HepG2 (cell line): ENCODE measurements at regions not wholly inside any gene's neighbourhood (a gene's known extent, or its start where the extent isn't known, plus 50 kb on each side); places are given as distances from the start of the nearest gene placed in this dataset.

ENCODE experiments used
- ATAC-seq: fragments of 200-7000 bp; cut with Tn5 transposase; 3 replicates; pipeline ENCODE4 v1.9.1; 2020; ENCODE audit warnings: mild to moderate bottlenecking, moderate library complexity
- BruUV-seq: library from RNA; stranded (reverse); fragments of 400-500 nt; replicated peaks from 2 replicates; lab custom pipeline; 2021; lab: Mats Ljungman, UMichigan
- CTCF ChIA-PET: fragments of 300-600 bp; formaldehyde crosslinking; extraction: SDS; loops from one replicate; lab custom pipeline; 2021; ENCODE audit warnings: low total read pairs, inconsistent platforms, low intra/inter-chr PET ratio; lab: Yijun Ruan, JAX
- POLR2A ChIA-PET: fragments of 350-600 bp; sonication (Branson Sonifier 250); formaldehyde crosslinking; loops from one replicate; lab custom pipeline; 2020; ENCODE audit warnings: antibody characterized with exemption, inconsistent platforms; lab: Yijun Ruan, JAX
- DNase-seq: peaks from one replicate; pipeline ENCODE4 v3.0.0-alpha.2; 2015; ENCODE audit warnings: low spot score
- FAIRE-seq: peaks from 3 replicates; lab custom pipeline; 2011; peaks lifted over from hg19 to GRCh38; lab: Jason Lieb, UNC
- H2AFZ ChIP-seq: one replicate; pipeline ENCODE4 v1.6.1; 2011; ENCODE audit warnings: low read length, inconsistent platforms
- H3K27ac ChIP-seq: fragments of 300-600 bp; 3 replicates; pipeline ENCODE4 v1.8.0; 2011; ENCODE audit warnings: mixed run types, mild to moderate bottlenecking, mixed read lengths, low read length, inconsistent platforms; ENCODE audit not compliant: insufficient read depth; ENCODE audit errors: extremely low read length
- H3K27me3 ChIP-seq, 2 experiments: fragments of 200-600 bp in 1 of 2; 2 replicates in 1 of 2; 3 replicates in 1 of 2; pipeline versions ENCODE4 v1.6.0 to v1.8.0; 2011; ENCODE audit warnings: low read length in 2 of 2, mild to moderate bottlenecking in 2 of 2, moderate library complexity in 2 of 2, inconsistent platforms in 1 of 2; ENCODE audit not compliant: insufficient read depth in 2 of 2, control insufficient read depth in 1 of 2
- H3K36me3 ChIP-seq, 2 experiments: fragments of 200-600 bp in 1 of 2; replicated peaks in 1 of 2; 2 replicates in 1 of 2; 3 replicates in 1 of 2; pipeline versions ENCODE4 v1.5.1 to v1.8.0; 2011; ENCODE audit warnings: low read length in 2 of 2, inconsistent platforms in 1 of 2; ENCODE audit not compliant: insufficient read depth in 2 of 2, control insufficient read depth in 1 of 2
- H3K4me1 ChIP-seq: 2 replicates; pipeline ENCODE4 v1.5.1; 2012; ENCODE audit warnings: low read length, inconsistent platforms; ENCODE audit not compliant: insufficient read depth
- H3K4me2 ChIP-seq: 2 replicates; pipeline ENCODE4 v1.6.0; 2011; ENCODE audit warnings: low read depth, low read length, inconsistent platforms
- H3K4me3 ChIP-seq, 3 experiments: fragments of 200-600 bp in 1 of 3; sonication (generic), shearing (Covaris generic) in 1 of 3; replicated peaks in 1 of 3; 2 replicates each; pipeline ENCODE4 v1.5.1; 2011 to 2016; ENCODE audit warnings: low read length in 3 of 3, inconsistent platforms in 2 of 3, low read depth in 2 of 3, mild to moderate bottlenecking in 2 of 3, control low read depth in 1 of 3, mixed read lengths in 1 of 3; ENCODE audit not compliant: insufficient read depth in 1 of 3
- H3K79me2 ChIP-seq: one replicate; pipeline ENCODE4 v1.6.1; 2011; ENCODE audit warnings: low read length, inconsistent platforms; ENCODE audit not compliant: insufficient read depth
- H3K9ac ChIP-seq: 2 replicates; pipeline ENCODE4 v1.6.0; 2011; ENCODE audit warnings: mild to moderate bottlenecking, low read depth, low read length, inconsistent platforms; ENCODE audit not compliant: insufficient read depth
- H3K9me3 ChIP-seq: 2 replicates; pipeline ENCODE4 v1.5.1; 2012; ENCODE audit warnings: mild to moderate bottlenecking, low read length
- H4K20me1 ChIP-seq: 2 replicates; pipeline ENCODE4 v1.6.0; 2011; ENCODE audit warnings: inconsistent platforms, mild to moderate bottlenecking, low read length, moderate library complexity; ENCODE audit not compliant: insufficient read depth
- ARID2 ChIP-seq: sonication (generic); formaldehyde crosslinking; IDR thresholded peaks from 2 replicates; pipeline ENCODE4 v1.8.1; 2022; ENCODE audit warnings: mild to moderate bottlenecking, missing genetic modification reagents, borderline replicate concordance
- MAFF ChIP-seq: IDR thresholded peaks from 2 replicates; pipeline ENCODE4 v1.6.1; 2011; ENCODE audit warnings: low read depth, low read length, improper control_type of control experiment
- SMAD9 ChIP-seq: sonication (generic); formaldehyde crosslinking; IDR thresholded peaks from 2 replicates; pipeline ENCODE4 v1.5.1; 2020; ENCODE audit warnings: mild to moderate bottlenecking, missing genetic modification reagents
- ZFP82 ChIP-seq: sonication (generic); formaldehyde crosslinking; IDR thresholded peaks from 2 replicates; pipeline ENCODE4 v1.5.1; 2020; ENCODE audit warnings: mild to moderate bottlenecking, missing genetic modification reagents, borderline replicate concordance
- ZNF776 ChIP-seq: sonication (generic); formaldehyde crosslinking; IDR thresholded peaks from 2 replicates; pipeline ENCODE4 v1.4.0; 2020; ENCODE audit warnings: mild to moderate bottlenecking, missing genetic modification reagents
- ZNF850 ChIP-seq: sonication (generic); formaldehyde crosslinking; conservative IDR thresholded peaks from 2 replicates; pipeline ENCODE4 v1.9.0; 2021; ENCODE audit warnings: mild to moderate bottlenecking, missing genetic modification reagents
- ZSCAN21 ChIP-seq: sonication (generic); formaldehyde crosslinking; IDR thresholded peaks from 2 replicates; pipeline ENCODE4 v1.8.0; 2022; ENCODE audit warnings: mild to moderate bottlenecking, missing genetic modification reagents, moderate library complexity, borderline replicate concordance
- WGBS: methylation state at CpG from one replicate; pipeline ENCODE4 v1.1.6; 2017; ENCODE audit warnings: low lambda C conversion rate; 5-methylcytosine and 5-hydroxymethylcytosine counted together
- in situ Hi-C: cut with HindIII; loops from 2 replicates; pipeline ENCODE4 v1.10.0; 2017; ENCODE audit warnings: low pct_unique_long_range_greater_than_20kb; ENCODE audit not compliant: extremely low pct_ligation_motif_present
- intact Hi-C: fragments of 100-400 bp; cut with micrococcal nuclease; formaldehyde crosslinking; loops from one replicate; pipeline ENCODE4 v1.10.0; 2022; ENCODE audit not compliant: unreplicated experiment
- TF ChIP-seq, protein P1 (sequence below): sonication (generic); formaldehyde crosslinking; IDR thresholded peaks from 2 replicates; pipeline ENCODE4 v1.4.0; 2020; ENCODE audit warnings: missing genetic modification reagents
- TF ChIP-seq, protein P2 (sequence below): sonication (generic); formaldehyde crosslinking; IDR thresholded peaks from 2 replicates; pipeline ENCODE4 v1.4.0; 2020; ENCODE audit warnings: missing genetic modification reagents
- TF ChIP-seq, protein P3 (sequence below): IDR thresholded peaks from 2 replicates; pipeline ENCODE4 v1.6.1; 2018; ENCODE audit warnings: missing genetic modification reagents
- TF ChIP-seq, protein P4 (sequence below): IDR thresholded peaks from 2 replicates; pipeline ENCODE4 v1.6.1; 2016; ENCODE audit warnings: low read depth, control low read depth

DNA sequence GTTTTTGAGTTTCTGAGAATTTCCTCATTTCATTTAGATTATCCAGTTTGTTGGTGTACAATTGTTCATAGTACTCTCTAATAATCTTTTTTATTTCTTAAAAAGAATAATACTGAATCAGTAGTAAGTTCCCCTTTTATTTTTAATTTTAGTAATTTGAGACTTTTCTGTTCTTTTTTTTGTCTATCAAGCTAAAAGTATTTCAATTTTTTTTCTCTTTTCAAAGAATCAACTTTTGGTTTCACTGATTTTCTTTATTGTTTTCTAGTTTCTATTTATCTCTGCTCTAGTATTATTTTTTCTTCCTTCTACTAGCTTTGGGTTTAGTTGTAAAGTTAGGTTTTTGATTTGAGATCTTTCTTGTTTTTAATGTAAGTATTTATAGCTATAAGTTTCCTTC lies 60.6 kb upstream of the ARL15 start (continued):
- TF ChIP-seq ZFP82 (CRISPR knock-in tag) (no peak), MAFF (no peak)

DNA sequence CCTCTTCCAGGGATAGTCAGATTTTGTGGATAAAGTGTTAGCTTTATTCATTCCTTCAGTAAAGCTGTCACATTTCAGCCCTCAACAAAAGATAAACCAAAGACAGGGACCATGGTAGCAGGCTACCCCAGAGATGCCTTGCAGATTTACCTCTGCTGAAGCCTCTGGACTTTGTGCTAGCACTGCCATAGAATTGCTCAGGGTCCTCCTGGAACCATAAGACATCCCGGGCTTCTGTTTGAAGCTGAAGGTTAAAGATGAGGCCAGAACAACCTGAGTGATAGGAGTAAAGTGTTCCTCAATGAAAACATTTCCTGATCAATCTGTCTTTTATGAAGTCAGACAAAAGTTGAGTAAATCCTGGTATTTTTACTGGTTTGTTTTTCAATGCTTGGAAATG lies 57.5 kb upstream of the ARL15 start:
- no peaks in the 10 kb centered on the region for H3K9me3 ChIP-seq
- CTCF ChIA-PET = no interaction called here
- H3K4me1 ChIP-seq = no peaks in the 10 kb centered on the region
- H3K4me2 ChIP-seq = no peak overlapping the region
- H3K4me3 ChIP-seq = no peak overlapping the region
- intact Hi-C loops (no loop called here), in situ Hi-C loops (no loop called here)
- no peaks in the 10 kb centered on the region for H3K27me3 ChIP-seq
- BruUV-seq = no TSS peak
- POLR2A ChIA-PET = no interaction called here
- FAIRE-seq = no peak
- WGBS = 0% methylated on average over 1 of the region's 1 CpG
- H3K36me3 ChIP-seq = no peaks in the 10 kb centered on the region
- DNase-seq = no peak
- H3K27ac ChIP-seq = no peak overlapping the region
- no peaks in the 10 kb centered on the region for H4K20me1 ChIP-seq
- H2AFZ ChIP-seq = no peak overlapping the region
- TF ChIP-seq, protein P1, sequence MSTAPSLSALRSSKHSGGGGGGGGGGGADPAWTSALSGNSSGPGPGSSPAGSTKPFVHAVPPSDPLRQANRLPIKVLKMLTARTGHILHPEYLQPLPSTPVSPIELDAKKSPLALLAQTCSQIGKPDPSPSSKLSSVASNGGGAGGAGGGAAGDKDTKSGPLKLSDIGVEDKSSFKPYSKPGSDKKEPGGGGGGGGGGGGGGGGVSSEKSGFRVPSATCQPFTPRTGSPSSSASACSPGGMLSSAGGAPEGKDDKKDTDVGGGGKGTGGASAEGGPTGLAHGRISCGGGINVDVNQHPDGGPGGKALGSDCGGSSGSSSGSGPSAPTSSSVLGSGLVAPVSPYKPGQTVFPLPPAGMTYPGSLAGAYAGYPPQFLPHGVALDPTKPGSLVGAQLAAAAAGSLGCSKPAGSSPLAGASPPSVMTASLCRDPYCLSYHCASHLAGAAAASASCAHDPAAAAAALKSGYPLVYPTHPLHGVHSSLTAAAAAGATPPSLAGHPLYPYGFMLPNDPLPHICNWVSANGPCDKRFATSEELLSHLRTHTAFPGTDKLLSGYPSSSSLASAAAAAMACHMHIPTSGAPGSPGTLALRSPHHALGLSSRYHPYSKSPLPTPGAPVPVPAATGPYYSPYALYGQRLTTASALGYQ = no peak
- TF ChIP-seq SMAD9 (no peak), ARID2 (CRISPR knock-in tag) (no peak), ZNF776 (CRISPR knock-in tag) (no peak)
- H3K9ac ChIP-seq = no peak overlapping the region
- no peak for ATAC-seq
- H3K79me2 ChIP-seq = no peaks in the 10 kb centered on the region

DNA sequence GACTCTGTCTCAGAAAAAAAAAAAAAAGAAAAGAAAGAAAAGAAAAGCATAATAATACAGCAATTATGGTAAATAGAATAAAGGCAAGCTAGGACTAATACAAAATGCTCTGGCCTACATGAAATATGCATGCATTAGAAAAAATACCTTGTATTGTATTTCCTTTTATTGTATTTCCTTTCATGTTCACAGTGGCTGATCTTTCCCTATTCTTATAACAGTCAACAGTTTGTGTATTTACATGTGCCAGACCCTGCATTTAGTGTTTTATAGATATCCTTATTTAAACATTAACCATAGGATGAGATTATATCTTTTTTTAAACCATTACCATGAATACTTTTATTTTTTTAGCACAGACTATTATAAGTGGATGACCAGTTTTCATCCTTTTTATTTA lies 56.3 kb upstream of the ARL15 start:
- no peak overlapping the region for H3K4me2 ChIP-seq
- POLR2A ChIA-PET = no interaction called here
- intact Hi-C loops (no loop called here), in situ Hi-C loops (no loop called here)
- FAIRE-seq (no peak), ATAC-seq (no peak), DNase-seq (no peak)
- no peak overlapping the region for H3K9ac ChIP-seq
- H3K27me3 ChIP-seq = no peaks in the 10 kb centered on the region
- no peaks in the 10 kb centered on the region for H3K9me3 ChIP-seq
- CTCF ChIA-PET = no interaction called here
- no peaks in the 10 kb centered on the region for H4K20me1 ChIP-seq
- H3K27ac ChIP-seq = no peak overlapping the region
- H3K36me3 ChIP-seq = no peaks in the 10 kb centered on the region
- H3K79me2 ChIP-seq = no peaks in the 10 kb centered on the region
- no peak overlapping the region for H2AFZ ChIP-seq
- H3K4me3 ChIP-seq = no peak overlapping the region
- peaks cover 8% of the 10 kb centered on the region for H3K4me1 ChIP-seq
- BruUV-seq = no TSS peak
- no peak for TF ChIP-seq ZSCAN21 (CRISPR knock-in tag)
- TF ChIP-seq, protein P2, sequence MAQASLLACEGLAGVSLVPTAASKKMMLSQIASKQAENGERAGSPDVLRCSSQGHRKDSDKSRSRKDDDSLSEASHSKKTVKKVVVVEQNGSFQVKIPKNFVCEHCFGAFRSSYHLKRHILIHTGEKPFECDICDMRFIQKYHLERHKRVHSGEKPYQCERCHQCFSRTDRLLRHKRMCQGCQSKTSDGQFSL (CRISPR knock-in tag) = no peak
- TF ChIP-seq, protein P3, sequence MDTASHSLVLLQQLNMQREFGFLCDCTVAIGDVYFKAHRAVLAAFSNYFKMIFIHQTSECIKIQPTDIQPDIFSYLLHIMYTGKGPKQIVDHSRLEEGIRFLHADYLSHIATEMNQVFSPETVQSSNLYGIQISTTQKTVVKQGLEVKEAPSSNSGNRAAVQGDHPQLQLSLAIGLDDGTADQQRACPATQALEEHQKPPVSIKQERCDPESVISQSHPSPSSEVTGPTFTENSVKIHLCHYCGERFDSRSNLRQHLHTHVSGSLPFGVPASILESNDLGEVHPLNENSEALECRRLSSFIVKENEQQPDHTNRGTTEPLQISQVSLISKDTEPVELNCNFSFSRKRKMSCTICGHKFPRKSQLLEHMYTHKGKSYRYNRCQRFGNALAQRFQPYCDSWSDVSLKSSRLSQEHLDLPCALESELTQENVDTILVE (CRISPR knock-in tag) = no peak
- TF ChIP-seq, protein P4, sequence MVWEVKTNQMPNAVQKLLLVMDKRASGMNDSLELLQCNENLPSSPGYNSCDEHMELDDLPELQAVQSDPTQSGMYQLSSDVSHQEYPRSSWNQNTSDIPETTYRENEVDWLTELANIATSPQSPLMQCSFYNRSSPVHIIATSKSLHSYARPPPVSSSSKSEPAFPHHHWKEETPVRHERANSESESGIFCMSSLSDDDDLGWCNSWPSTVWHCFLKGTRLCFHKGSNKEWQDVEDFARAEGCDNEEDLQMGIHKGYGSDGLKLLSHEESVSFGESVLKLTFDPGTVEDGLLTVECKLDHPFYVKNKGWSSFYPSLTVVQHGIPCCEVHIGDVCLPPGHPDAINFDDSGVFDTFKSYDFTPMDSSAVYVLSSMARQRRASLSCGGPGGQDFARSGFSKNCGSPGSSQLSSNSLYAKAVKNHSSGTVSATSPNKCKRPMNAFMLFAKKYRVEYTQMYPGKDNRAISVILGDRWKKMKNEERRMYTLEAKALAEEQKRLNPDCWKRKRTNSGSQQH (CRISPR knock-in tag) = no peak
- TF ChIP-seq ZNF850 (CRISPR knock-in tag) = no peak
